SH-SY5Y (cell line): ENCODE measurements at regions not wholly inside any gene's neighbourhood (a gene's known extent, or its start where the extent isn't known, plus 50 kb on each side); places are given as distances from the start of the nearest gene placed in this dataset.

Source experiments
- GATA2 ChIP-seq: IDR thresholded peaks from 2 replicates; pipeline ENCODE4 v1.6.1; 2011; ENCODE audit warnings: mild to moderate bottlenecking, low read depth, low read length
- GATA3 ChIP-seq: IDR thresholded peaks from 2 replicates; pipeline ENCODE4 v1.6.1; 2011; ENCODE audit warnings: low read depth, mild to moderate bottlenecking, low read length, moderate library complexity

DNA sequence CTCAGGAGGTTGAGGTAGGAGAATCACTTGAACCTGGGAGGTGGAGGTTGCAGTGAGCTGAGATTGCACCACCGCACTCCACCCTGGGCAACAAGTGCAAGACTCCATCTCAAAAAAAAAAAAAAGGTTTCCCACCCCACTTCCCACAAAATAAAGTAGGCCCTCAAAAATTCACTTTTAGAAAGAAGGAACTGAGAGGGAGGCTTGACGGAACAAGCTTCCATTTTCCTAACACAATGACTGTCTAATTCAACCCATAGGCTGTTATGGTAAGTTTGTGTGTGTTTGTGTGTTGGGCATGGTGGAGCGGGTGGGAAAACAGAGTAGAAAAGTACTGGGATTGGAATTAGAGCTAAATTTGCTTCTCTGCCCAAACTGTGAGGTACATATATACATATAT lies 98.4 kb upstream of the MAN1A1 start:
- TF ChIP-seq GATA2 (no peak), GATA3 (no peak)

- TF ChIP-seq GATA3 (no peak), GATA2 (no peak)
These were observed 97.0 kb upstream of the MAN1A1 start for GRCh38 chr6:119446609-119447008.

- no peak for TF ChIP-seq GATA2
- TF ChIP-seq GATA3, result no peak
These were observed 96.6 kb upstream of the MAN1A1 start for GRCh38 chr6:119446115-119446554.

DNA sequence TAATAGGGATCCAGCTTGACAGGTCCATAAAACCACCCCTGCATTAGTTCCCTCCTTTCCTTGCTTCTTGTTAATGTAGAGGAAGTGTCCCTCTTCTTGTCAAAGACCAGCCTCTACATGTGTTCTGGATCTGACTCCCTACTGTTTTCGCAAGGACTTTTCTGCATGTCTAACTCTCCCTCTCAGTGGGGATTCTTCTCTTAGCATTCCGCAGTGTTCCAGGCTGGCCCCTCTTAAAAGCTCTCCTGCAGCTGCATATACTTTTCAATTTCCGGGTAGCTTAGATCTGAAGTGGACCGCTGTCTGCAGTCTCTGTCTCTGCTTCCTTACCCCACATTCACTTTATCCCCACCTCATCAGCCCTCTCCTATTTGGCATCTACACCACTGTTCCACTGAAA lies 96.1 kb upstream of the MAN1A1 start:
- TF ChIP-seq GATA2 (no peak), GATA3 (no peak)

DNA sequence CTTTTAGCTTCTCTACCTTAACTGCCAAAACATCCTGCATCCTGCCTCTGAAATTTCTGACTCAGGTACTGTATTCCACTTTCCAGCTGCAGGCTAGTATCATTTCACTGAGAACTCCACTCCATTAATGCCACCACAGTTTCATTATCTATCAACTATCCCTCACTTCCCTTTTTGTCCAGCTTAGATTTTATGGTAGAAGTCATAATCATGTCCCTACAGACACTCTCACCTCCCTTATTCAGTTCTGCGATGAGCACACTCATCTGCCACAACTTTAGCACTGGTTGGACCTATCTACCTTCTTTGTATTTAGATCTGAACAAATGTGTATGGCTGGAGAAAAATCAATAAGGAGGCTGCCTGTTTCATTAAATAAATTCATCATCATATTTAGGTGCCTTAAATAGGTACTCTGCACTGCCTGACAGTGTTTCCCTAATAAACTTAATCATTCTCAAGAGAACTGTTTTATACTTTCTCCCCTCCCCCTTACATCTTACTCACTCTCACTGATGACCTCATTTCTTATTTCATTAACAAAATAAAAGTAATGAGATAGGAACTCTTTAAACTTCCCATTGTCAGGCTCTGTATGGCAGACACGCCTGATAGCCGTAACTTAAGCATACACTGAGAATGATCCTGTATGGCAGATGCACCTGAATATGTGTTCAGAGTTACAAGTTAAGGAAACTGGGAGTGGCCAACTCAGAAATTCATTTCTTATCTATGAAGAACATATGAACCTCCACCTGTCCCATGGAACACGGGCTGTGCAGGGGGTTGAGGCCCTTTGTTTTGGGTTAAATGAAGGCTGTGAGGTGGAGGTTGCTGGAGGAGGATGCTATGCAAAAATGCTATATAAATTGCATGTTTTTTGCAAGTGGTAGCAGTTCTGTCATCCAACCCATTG lies 95.3 kb upstream of the MAN1A1 start:
- TF ChIP-seq GATA2 (no peak), GATA3 (no peak)

DNA sequence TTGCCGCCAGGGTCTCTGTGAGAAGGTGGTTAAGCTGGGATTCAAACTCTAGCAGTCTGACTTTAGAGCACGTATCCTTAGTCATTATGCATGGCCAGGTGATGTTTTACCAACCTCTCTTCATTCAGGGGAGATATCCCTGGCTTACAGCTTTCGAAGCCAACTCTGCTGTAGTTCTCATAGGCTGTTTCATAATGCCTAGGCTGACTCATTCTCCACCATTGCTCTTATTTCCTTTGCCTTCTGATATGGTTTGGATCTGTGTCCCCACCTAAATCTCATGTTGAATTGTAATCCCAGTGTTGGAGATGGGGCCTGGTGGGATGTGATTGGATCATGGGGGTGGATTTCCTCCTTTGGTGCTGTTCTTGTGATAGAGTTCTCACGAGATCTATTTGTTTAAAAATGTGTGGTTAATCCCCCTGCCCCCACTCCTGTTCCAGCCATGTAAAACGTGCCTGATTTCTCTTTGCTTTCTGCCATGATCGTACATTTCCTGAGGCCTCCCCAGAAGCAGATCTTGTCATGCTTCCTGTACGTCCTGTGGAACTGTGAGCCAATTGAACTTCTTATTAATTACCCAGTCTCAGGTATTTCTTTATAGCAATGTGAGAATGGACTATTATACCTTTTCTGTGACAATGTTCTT lies 94.6 kb upstream of the MAN1A1 start:
- TF ChIP-seq GATA2 (no peak), GATA3 (no peak)

GRCh38 chr6:119442776-119443184 lies 93.2 kb upstream of the MAN1A1 start:
- TF ChIP-seq GATA3 (no peak), GATA2 (no peak)

- TF ChIP-seq GATA2 (no peak), GATA3 (no peak)
These were observed 91.4 kb upstream of the MAN1A1 start for GRCh38 chr6:119440953-119441352.

GRCh38 chr6:119436583-119436982 lies 87.0 kb upstream of the MAN1A1 start:
- TF ChIP-seq GATA3 (no peak), GATA2 (no peak)

DNA sequence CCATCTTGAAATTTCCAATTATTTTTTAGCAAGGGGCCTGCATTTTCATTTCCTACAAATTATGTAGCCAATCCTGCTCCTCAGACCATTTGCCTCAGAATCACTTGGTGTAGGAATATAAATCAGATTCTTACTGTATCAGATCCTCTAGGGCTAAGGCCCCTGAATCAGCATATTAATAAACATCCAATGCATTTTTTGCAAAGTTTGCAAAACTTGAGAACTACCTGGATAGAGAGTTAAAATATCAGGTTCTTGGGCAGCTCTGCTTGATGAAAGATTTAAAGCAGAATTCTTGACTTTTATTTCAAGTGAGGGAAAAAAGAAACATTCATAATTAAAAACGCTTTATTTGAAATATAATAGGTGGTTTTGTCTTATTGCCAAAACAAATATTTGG lies 82.2 kb upstream of the MAN1A1 start:
- TF ChIP-seq GATA2 (no peak), GATA3 (no peak)

- TF ChIP-seq GATA2 (no peak), GATA3 (no peak)
These were observed 81.2 kb upstream of the MAN1A1 start for GRCh38 chr6:119430805-119431204.

DNA sequence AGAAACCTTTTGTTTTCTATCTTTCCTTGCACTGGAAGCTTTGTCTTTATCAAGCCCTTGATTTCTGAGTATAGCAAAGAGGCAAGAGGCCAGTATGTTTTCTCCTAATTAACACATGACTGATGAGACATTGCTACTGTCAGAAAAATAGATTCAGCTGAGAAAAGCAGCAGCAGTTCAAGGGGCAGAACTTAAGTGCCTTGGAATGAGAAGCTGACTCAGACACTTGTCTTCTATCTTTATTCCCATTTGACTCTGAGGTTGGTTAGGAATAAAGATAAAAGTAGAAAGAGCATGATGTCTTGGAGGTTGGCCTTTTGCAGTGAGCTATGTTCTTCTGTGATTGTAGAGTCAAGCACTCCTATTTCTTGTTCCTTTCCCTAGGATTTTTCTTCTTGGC lies 79.1 kb upstream of the MAN1A1 start:
- no peak for TF ChIP-seq GATA2
- no peak for TF ChIP-seq GATA3

- TF ChIP-seq GATA2 (no peak), GATA3 (no peak)
These were observed 77.1 kb upstream of the MAN1A1 start for GRCh38 chr6:119426619-119427018.

- TF ChIP-seq GATA3 (no peak), GATA2 (no peak)
These were observed 74.4 kb upstream of the MAN1A1 start for GRCh38 chr6:119423996-119424395.

DNA sequence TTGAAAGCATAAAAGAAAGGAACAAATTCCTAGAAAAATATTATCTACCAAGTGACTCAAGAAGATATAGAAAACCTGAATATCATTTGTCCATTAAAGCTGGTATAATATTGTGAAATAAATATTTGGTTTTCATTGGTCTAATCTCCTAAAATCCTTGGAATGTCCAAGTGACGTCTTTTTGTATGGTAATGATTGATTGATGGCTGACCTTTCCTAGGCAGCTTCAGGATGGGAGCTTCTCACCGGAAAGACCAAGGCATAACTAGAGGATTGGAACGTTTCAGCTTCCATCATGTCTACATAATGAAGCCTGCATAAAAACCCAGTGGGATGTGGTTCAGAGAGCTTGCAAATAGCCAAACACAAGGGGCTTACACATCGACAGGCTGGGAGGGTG lies 57.6 kb upstream of the MAN1A1 start:
- no peak for TF ChIP-seq GATA3
- TF ChIP-seq GATA2, result no peak
